ENCODE measurements at regions not wholly inside any gene's neighbourhood (a gene's known extent, or its start where the extent isn't known, plus 50 kb on each side); places are given as distances from the start of the nearest gene placed in this dataset.
"Not testable (repeated sequence)": the region's sequence is repeated elsewhere in the genome, so short reads cannot be mapped to it uniquely, and the experiment has no call there.

DNA sequence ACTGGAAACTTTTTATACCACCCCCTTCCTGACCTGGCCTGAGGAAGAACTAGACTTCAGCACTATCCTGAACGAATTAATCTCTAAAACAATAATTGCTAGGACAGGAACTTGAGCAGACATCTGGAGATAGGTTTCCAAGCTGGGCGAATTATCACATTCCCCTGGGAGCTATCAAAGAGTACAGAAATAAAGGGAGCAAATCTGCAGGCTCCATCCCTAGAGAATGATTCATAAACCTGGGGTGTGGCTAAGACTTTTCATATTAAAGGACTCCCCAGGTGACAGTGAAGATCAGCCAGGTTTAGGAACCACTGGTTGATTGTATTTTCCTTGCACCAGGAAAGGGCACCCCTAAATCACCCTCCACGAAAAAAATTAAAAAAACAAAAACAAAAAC lies 105.6 kb upstream of the NOL4 start:
- TF ChIP-seq, protein P1, sequence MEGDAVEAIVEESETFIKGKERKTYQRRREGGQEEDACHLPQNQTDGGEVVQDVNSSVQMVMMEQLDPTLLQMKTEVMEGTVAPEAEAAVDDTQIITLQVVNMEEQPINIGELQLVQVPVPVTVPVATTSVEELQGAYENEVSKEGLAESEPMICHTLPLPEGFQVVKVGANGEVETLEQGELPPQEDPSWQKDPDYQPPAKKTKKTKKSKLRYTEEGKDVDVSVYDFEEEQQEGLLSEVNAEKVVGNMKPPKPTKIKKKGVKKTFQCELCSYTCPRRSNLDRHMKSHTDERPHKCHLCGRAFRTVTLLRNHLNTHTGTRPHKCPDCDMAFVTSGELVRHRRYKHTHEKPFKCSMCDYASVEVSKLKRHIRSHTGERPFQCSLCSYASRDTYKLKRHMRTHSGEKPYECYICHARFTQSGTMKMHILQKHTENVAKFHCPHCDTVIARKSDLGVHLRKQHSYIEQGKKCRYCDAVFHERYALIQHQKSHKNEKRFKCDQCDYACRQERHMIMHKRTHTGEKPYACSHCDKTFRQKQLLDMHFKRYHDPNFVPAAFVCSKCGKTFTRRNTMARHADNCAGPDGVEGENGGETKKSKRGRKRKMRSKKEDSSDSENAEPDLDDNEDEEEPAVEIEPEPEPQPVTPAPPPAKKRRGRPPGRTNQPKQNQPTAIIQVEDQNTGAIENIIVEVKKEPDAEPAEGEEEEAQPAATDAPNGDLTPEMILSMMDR (IDR thresholded peaks at IDR 0.05; ENCODE audit: extremely low read depth, low read depth, low read length): no peak
- no peak overlapping the region for H3K4me3 ChIP-seq (ENCODE audit: insufficient read depth, low read length)
- no peaks in the 10 kb centered on the region for H3K79me2 ChIP-seq (ENCODE audit: insufficient read depth, low read length)
- H3K4me2 ChIP-seq (ENCODE audit: insufficient read depth, low read length): no peak overlapping the region
- H3K4me1 ChIP-seq (ENCODE audit: insufficient read depth, low read length): no peaks in the 10 kb centered on the region
- no peaks in the 10 kb centered on the region for H4K20me1 ChIP-seq (ENCODE audit: insufficient read depth, low read length)
- no peaks in the 10 kb centered on the region for H3K9me3 ChIP-seq (ENCODE audit: low read depth, low read length)
- H2AFZ ChIP-seq (ENCODE audit: low read length): no peak overlapping the region
- H3K27me3 ChIP-seq (ENCODE audit: insufficient read depth, low read length): no peaks in the 10 kb centered on the region
- H3K36me3 ChIP-seq (ENCODE audit: insufficient read depth, low read length): no peaks in the 10 kb centered on the region
- H3K27ac ChIP-seq (ENCODE audit: low read depth, low read length): no peak overlapping the region
- DNase-seq (ENCODE audit: insufficient read length, low spot score, missing footprints): peak; percentile 8

DNA sequence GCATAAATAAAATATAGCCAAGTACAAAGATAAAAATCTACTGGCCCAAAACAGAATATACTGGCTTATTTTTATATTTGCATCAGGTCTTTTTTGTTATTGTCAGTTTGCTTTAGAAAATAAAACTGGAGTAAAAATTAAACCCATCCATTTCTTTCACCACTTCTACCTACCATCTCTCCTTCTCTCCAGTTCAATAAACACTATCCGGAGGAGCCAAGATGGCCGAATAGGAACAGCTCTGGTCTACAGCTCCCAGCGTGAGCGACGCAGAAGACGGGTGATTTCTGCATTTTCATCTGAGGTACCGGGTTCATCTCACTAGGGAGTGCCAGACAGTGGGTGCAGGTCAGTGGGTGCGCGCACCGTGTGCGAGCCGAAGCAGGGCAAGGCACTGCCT lies 106.2 kb upstream of the NOL4 start:
- not testable (repeated sequence) for H3K79me2 ChIP-seq (ENCODE audit: insufficient read depth, low read length); H3K4me2 ChIP-seq (ENCODE audit: insufficient read depth, low read length); H2AFZ ChIP-seq (ENCODE audit: low read length); DNase-seq (ENCODE audit: insufficient read length, low spot score, missing footprints); H3K27me3 ChIP-seq (ENCODE audit: insufficient read depth, low read length); H3K27ac ChIP-seq (ENCODE audit: low read depth, low read length); H3K4me1 ChIP-seq (ENCODE audit: insufficient read depth, low read length); H3K36me3 ChIP-seq (ENCODE audit: insufficient read depth, low read length); H3K9me3 ChIP-seq (ENCODE audit: low read depth, low read length); H3K4me3 ChIP-seq (ENCODE audit: insufficient read depth, low read length); H4K20me1 ChIP-seq (ENCODE audit: insufficient read depth, low read length)

DNA sequence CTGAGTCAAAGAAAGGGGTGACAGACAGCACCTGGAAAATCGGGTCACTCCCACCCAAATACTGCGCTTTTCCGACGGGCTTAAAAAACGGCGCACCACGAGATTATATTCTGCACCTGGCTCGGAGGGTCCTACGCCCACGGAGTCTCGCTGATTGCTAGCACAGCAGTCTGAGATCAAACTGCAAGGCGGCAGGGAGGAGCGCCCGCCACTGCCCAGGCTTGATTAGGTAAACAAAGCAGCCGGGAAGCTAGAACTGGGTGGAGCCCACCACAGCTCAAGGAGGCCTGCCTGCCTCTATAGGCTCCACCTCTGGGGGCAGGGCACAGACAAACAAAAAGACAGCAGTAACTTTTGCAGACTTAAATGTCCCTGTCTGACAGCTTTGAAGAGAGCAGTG lies 106.6 kb upstream of the NOL4 start:
- H3K9me3 ChIP-seq (ENCODE audit: low read depth, low read length); H3K4me1 ChIP-seq (ENCODE audit: insufficient read depth, low read length); H3K27ac ChIP-seq (ENCODE audit: low read depth, low read length); H2AFZ ChIP-seq (ENCODE audit: low read length); H4K20me1 ChIP-seq (ENCODE audit: insufficient read depth, low read length); DNase-seq (ENCODE audit: insufficient read length, low spot score, missing footprints); H3K79me2 ChIP-seq (ENCODE audit: insufficient read depth, low read length); H3K36me3 ChIP-seq (ENCODE audit: insufficient read depth, low read length); H3K4me2 ChIP-seq (ENCODE audit: insufficient read depth, low read length); H3K27me3 ChIP-seq (ENCODE audit: insufficient read depth, low read length); H3K4me3 ChIP-seq (ENCODE audit: insufficient read depth, low read length): not testable (repeated sequence)

DNA sequence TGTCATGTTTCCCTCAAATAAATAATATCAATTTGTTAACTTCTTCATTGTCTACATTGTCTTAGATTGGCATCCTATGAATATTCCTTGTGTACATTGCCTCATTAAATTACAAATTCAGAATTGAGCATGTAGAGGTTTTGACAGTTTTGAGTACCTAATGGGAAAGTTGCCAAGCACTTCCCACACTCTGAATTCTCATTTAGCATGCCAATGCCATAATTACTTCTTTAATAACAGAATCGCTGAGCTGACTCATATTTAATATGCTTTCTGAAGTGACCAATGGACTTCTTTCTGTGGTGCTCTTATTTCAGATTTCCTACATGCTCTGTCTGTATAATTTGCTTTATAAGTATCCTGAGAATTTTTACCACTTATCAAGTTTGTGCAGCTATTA lies 114.4 kb upstream of the NOL4 start:
- no peak overlapping the region for H3K27ac ChIP-seq (ENCODE audit: low read depth, low read length)
- H3K4me1 ChIP-seq (ENCODE audit: insufficient read depth, low read length): no peaks in the 10 kb centered on the region
- no peak overlapping the region for H2AFZ ChIP-seq (ENCODE audit: low read length)
- TF ChIP-seq, protein P1 (IDR thresholded peaks at IDR 0.05; ENCODE audit: extremely low read depth, low read depth, low read length): no peak
- no peaks in the 10 kb centered on the region for H3K27me3 ChIP-seq (ENCODE audit: insufficient read depth, low read length)
- H3K36me3 ChIP-seq (ENCODE audit: insufficient read depth, low read length): no peaks in the 10 kb centered on the region
- no peak for DNase-seq (ENCODE audit: insufficient read length, low spot score, missing footprints)
- no peak overlapping the region for H3K4me2 ChIP-seq (ENCODE audit: insufficient read depth, low read length)
- no peaks in the 10 kb centered on the region for H3K9me3 ChIP-seq (ENCODE audit: low read depth, low read length)
- H4K20me1 ChIP-seq (ENCODE audit: insufficient read depth, low read length): no peaks in the 10 kb centered on the region
- H3K4me3 ChIP-seq (ENCODE audit: insufficient read depth, low read length): no peak overlapping the region
- H3K79me2 ChIP-seq (ENCODE audit: insufficient read depth, low read length): no peaks in the 10 kb centered on the region

DNA sequence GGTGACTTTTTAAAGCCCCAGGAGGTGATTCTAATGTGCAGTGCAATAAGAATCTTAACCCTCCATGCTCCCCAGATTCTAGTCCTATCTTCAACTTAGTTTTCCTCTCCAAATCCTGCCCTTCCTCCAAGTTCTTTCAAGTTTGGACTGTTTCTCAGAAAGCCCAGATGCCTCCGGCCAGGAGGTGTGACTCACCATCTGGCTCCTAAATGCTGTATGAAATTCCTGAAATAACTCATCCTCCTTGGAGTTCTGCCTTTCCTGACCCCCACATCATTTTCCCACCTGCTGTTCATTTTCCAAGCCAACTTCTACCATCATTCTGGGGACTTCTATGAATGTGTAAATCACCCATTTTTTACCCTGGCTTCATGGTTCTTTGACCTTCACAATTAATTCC lies 118.2 kb upstream of the NOL4 start:
- no peak for DNase-seq (ENCODE audit: insufficient read length, low spot score, missing footprints)
- no peak overlapping the region for H3K4me2 ChIP-seq (ENCODE audit: insufficient read depth, low read length)

More for the DNA sequence above, 118.2 kb upstream of the NOL4 start:
- Histone ChIP-seq H3K9me3 (ENCODE audit: low read depth, low read length) (no peaks in the 10 kb centered on the region), H3K27me3 (ENCODE audit: insufficient read depth, low read length) (no peaks in the 10 kb centered on the region), H3K4me3 (ENCODE audit: insufficient read depth, low read length) (no peak overlapping the region), H2AFZ (ENCODE audit: low read length) (no peak overlapping the region), H3K36me3 (ENCODE audit: insufficient read depth, low read length) (no peaks in the 10 kb centered on the region), H4K20me1 (ENCODE audit: insufficient read depth, low read length) (no peaks in the 10 kb centered on the region), H3K4me1 (ENCODE audit: insufficient read depth, low read length) (no peaks in the 10 kb centered on the region), H3K27ac (ENCODE audit: low read depth, low read length) (no peak overlapping the region), H3K79me2 (ENCODE audit: insufficient read depth, low read length) (no peaks in the 10 kb centered on the region)
- TF ChIP-seq, protein P1 (IDR thresholded peaks at IDR 0.05; ENCODE audit: extremely low read depth, low read depth, low read length): no peak

Data from osteoblast (primary cell).